HG02981 (cell line): ENCODE measurements at regions not wholly inside any gene's neighbourhood (a gene's known extent, or its start where the extent isn't known, plus 50 kb on each side); places are given as distances from the start of the nearest gene placed in this dataset.
"Not testable (repeated sequence)": the region's sequence is repeated elsewhere in the genome, so short reads cannot be mapped to it uniquely, and the experiment has no call there.

Source experiments
- ATAC-seq: cut with Tn5 transposase; IDR thresholded peaks from one replicate; pipeline ENCODE4 v1.9.1; 2021; ENCODE audit warnings: mild to moderate bottlenecking, moderate library complexity; ENCODE audit not compliant: unreplicated experiment

DNA sequence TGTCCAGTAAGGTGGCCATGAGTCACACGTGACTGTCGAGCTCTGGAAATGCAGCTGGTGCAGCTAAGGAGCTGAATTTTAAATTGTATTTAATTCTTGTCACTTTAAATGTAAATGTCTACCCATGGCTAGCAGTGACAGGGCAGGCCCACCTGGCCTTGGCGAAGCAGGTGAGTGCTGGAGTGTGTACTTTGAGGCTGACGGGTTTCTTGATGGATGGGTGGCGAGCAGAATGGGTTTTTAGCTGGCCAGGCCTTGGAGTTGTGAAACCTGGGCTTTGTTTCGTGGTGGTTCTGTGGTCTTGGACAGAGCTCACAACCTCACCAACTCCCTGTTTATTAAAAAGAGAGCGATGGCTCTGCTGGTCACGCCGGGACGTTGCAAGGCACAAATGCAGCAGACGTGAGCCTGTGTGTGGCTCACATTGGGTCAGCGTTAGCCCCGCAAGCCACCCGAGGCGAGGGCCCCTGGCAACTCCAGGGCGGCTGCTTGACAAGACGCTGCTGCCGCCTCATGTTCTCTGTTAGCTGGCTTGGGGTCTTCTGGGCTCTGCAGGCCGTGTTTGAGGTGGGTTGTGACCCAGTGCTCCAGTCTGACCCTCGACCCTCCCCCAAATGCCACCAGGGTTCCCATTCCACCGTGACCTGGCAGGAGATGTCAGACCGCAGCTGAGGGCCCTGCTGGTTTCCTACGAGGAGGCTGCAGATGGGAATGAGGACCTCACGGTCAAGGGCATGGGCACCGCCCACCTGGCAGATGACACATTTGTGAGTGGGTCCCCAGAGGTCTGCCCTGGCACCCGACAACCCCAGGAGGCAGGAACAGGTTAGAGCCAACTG lies 184.1 kb upstream of the ZNF469 start:
- ATAC-seq, result not testable (repeated sequence)

DNA sequence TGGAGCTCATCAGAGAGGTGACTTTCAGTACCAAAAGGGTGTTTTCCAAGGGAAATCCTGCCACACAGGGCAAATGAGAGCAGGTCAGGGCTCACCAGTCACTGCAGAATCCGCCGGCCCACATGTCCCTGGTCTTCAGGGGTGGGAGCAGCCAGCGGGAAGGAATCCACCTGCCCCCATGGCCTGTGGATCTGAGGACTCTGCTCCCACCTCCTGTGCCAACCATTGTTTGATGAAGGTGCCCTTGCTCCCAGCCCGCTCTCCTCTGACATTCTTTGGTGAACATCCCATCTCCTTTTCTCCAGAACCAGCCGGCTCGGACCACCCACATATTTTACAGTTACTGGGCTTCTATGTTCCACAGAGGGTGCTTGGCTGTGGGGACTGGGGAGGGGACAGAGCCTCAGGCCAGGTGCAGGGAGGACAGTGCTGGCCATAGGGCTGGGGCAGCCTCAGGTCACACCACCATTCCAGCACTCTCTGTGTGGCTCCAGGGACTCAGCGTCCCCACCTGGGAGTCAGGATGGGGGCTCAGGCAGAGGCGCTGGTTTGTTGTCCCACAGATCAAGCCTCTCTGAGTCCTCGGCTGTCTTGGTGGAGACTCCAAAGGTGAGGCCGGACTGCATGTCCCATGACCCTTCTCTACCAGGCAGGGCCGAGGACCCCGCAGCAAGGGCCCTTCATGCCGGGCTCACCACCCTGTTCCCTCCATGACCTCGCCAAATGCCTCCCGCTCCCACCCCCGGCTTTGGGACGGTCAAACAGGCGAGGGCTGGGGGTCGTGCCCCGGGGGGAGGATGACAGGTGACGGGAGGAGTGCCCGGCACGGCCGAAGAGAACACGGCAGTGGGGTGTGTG lies 183.2 kb upstream of the ZNF469 start:
- not testable (repeated sequence) for ATAC-seq

DNA sequence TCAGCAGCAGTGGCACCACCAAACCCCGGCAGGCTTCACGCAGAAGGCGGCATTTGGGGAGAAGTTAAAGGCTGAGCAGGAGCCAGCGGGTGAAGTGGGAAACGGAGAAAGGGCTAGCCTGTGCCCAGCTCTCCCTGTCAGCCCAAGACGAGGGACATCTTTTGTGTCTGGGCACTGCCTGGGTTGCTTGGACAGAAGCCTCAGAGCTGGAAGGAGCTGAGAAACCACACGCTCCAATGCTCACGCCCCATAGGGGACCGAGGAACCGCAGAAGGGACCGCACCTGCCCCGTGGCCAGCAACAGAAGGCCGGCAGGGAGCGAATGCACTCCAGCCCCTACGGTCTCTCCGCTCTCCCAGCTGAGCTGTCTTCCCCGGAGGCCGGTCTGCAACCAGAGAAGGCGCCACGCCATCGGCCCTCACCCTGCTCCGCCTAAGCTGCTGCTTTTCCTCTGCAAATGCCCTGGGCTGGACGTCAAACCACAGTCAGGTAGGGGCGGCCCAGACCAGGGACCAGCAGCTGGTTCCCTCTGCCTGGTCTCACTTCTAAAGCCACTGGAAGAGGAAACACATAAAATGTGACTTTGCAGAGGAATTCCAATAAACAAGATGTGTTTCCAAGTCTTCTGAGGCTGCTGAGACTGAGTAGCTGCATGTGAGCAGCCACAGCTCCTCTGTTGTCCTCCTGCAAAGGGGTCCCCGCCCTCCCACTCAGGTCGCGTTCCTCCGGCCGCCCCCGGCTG lies 182.4 kb upstream of the ZNF469 start:
- not testable (repeated sequence) for ATAC-seq

DNA sequence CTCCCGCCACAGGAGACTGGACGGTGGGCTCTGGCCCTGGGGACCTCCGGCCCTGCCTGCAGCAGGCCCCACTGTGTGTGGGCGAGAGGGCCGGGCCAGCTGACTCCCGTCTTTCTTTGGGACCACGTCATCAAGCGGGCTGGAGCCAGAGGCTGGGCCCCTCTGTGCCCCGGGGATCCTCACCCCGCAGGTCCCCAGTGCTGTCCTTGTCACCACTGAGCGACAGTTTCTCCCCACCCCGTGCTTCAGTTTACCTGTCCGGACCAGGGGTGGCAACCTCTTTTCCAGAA lies 181.9 kb upstream of the ZNF469 start:
- no peak for ATAC-seq

DNA sequence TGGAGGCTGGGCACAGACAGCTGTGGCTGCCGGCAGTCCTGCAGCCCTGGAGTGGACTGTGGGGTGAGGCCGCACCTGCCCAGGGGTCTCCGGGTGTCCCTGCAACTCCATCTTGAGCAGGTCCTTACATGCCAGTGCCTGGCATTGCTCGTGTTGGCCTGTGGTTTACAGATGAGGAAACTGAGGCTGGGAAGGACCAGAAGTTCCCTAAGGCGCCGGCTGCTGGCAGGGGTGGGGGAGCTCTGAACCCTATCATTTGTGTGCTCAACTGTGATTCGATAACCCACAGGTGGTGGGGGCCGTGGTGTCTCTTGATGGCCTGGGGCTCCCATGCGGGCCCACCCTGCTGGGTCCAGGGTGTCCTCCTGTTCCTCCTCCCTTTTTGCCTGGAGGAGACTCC lies 181.1 kb upstream of the ZNF469 start:
- ATAC-seq, result not testable (repeated sequence)

DNA sequence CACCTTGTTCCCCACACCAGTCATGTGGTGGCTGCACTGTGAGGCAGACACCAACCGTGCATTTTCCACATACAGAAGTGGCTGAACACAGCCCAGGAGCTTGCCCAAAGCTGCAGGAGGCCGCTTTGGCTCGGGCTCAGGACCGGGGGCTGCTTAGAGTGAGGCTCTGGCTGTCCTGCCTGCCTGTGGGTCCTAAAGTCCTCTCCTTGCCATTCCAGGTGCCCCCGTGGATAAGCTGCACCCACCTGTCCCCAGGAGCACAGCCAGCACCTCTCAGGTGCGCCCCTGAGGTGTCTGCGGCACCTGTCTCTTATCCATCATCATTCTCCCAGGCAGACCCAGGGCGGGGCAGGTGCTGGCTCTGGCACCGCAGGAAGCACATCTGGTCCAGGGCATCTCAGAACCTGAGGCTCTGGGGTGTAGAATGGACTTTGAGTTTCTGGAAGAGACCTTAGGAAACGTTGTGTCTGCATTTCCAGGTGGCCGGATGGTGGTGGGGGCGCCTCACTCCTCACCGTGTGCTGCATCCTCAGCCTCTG lies 180.5 kb upstream of the ZNF469 start:
- no peak for ATAC-seq

DNA sequence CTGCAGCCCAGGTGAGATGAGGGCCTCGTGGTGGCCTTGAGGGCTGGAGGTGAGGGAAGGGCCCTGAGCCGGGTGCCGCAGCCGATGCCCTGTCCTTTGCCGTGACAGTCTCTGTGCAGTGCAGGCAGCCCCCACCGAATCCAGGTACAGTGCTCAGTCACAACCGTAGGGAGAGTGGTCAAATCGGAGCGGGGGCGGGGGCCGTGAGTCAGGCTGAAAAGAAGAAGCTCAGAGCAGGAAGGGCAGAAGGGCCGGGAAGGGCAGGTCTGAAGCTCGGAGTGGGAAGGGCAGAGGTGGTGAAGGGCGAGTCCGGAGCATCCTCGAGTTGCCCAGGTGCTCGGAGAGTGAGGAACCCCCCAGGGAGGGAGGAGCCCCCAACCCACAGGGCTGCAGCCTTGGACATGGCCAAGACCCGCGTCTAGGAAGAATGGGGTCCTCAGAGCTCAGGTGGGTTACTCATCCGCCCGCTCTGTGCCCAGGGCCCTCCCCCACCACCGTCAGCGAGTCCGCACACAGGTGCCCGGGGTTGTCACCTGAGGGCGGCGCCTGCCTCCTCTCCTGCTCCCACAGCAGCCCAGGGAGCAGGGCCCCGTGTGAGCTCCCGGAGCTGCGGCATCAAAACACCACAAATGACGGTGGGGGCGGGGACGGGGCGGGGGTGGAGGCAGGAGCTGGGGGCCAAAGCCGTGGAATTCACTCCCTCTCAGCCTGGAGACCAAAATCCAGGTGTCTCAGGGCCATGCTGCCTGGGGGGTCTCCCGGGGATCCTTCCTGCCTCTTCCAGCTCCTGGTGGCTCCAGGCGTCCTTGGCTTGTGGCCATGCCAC lies 179.7 kb upstream of the ZNF469 start:
- ATAC-seq, result not testable (repeated sequence)

DNA sequence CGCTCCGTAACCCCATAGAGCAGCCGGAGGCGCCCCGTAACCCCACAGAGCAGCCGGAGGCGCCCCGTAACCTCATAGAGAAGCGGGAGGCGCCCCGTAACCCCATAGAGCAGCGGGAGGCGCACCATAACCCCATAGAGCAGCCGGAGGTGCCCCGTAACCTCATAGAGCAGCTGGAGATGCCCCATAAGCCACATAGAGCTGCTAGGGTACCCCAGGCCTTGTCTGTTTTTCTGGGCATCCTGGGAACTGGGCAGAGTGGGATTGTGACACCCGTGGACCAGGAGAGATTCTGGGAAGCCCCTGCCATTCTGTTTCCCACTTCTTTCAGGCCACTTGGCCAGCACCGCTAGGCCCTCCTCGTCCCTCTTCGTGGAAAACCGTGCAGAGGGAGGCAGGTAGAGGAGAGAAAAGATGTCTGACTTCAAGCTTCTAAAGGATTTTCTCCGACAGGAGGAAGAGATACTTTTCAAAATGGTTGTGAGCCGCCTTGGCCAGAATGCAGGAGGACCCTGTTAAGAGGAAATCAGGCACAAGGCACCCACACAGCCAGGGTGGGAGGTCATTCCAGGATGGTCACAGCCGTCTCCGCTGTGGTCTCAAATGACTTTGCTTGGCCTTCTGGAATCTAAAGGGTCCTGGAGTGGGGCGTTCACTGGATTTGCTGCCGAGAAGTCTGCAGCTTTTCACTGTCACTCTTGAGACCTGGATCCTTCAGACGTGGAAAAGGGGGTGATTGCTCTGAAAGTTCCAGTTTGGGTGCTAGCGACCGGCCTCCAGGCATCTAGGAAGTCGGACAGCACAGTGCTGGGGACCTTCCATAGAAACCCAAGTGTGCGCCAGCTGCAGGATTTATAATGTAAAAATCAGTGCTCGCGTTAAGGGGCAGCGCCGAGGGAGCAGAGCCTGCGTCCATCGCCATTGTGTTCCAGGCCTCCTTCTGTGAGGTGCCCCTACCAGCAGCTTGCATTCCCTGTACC lies 178.3 kb upstream of the ZNF469 start:
- ATAC-seq, result not testable (repeated sequence)

DNA sequence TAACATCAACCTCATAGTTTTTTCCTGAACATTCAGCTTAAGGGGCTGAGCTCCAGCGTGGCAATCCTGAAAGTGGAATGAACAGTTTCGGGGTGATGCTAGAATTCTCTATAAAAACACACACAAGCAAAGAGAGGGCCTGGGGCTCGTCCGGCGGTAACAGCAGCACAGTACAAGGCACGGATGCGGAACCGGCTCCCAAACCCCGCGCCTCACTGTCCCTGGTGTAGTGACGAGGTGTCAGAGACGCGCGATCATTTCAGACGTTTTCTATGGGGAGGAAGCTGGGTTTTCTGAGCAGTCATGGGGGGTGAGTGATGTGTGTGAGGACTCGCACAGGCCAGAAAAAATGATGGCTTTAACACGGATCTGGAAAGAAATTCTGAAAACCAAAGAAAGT lies 177.3 kb upstream of the ZNF469 start:
- not testable (repeated sequence) for ATAC-seq

DNA sequence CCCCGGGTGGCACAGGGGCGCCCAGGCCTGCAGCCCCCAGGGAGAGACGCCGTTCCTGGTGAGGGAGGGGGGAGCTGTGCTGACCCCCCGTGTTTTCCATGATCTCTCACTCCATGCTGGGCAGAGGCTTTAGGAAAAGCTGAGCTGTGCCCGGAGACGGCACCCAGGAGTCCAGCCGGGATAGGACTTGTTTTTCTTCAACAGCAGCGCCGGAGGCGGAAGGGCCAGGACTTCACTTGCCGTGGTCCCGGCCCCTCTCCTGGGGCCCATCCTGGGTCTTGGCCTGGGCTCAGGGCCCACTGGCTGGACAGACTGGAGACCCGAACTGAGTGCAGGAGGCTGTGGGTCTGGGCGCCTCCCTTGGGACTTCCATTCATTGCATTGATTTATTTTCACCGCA lies 176.8 kb upstream of the ZNF469 start:
- not testable (repeated sequence) for ATAC-seq

DNA sequence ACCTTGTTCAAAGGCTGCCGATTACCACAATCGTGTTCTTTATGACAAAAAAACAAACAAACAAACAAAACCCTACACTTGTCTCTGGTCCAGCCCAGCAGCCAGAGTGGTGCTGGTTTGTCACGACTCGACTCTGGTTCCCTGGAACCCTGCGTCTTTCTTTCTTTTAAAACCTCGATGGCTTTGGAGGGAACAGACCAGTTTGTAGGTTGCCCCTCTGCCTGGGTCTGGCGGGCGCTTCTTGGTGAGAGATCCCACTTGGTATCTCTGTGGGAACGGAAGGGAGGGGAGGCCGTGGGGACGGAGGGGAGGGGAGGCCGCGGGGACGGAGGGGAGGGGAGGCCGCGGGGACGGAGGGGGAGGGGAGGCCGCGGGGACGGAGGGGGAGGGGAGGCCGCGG lies 176.2 kb upstream of the ZNF469 start:
- ATAC-seq, result not testable (repeated sequence)

DNA sequence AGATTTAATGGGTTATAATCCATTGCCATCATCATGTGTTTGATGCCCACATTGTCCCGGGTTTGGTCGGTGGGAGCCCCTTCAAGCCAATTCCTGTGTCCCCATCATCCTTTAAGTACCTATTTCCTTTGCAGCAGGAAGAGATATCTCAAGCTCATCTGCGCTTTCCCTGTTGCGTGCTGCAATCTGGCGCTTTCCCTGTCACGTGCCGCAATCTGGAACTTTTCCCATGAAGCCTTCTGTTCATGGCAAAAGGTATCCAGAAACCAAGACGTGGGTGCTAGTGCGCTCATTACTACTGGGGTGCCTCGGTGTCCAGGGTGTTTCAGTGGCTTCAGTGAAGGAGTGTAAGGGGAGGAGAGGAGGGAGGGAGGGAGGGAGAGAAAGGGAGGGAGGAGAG lies 174.6 kb upstream of the ZNF469 start:
- no peak for ATAC-seq

DNA sequence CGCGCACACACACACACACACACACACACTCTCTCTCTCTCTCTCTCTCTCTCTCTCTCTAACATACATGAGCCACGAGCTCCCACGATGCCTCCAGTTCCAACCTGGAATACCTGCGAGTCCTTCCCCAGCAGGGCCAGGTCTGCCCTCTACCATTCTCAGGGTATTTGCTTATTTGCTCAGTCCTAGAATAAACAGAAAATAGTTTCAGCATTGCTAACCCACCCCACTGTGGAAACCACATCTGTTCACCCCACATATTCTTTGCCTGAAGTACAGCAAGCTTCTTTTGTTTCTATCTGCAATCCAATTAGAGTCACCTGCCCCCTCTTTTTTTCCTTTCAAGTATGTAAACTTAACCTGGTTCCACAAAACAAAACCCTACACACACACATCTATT lies 174.0 kb upstream of the ZNF469 start:
- ATAC-seq, result not testable (repeated sequence)

DNA sequence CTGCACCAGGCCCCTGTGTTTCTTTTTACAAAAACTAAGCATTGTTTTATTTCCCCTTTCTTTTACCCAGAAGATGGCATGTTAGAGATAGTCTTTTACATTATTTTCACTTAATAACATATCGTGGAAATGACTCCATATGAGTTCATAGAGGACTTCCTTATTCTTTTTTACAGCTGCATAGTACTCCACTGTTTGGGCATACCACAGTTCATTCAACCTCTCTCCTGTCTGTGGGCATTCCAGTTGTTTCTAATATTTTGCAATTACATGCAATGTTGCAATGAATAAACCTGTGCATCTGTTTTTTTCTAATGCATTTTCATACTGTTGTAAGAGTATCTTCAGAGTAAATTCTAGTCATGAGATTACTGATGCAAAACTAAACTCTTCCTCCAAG lies 173.2 kb upstream of the ZNF469 start:
- ATAC-seq, result not testable (repeated sequence)

DNA sequence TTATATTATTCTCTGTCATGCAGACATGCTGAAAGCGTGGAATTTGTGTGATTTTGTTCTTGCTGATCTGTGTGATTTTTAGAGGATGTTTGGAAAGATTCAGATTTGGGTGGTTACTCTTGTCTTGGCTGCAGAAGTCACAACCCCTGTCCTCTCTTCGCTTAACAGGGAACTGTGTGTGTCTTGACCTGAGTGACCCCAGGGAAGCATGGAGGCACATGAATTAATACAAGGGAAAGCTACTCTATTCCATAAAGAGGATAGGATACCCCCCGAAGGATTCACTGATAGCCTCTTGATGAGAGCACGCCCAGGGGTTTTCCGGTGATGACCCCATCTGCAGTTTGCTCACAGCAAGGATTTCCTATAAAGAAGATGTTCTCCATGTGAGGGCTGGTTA lies 168.8 kb upstream of the ZNF469 start:
- ATAC-seq, result not testable (repeated sequence)

DNA sequence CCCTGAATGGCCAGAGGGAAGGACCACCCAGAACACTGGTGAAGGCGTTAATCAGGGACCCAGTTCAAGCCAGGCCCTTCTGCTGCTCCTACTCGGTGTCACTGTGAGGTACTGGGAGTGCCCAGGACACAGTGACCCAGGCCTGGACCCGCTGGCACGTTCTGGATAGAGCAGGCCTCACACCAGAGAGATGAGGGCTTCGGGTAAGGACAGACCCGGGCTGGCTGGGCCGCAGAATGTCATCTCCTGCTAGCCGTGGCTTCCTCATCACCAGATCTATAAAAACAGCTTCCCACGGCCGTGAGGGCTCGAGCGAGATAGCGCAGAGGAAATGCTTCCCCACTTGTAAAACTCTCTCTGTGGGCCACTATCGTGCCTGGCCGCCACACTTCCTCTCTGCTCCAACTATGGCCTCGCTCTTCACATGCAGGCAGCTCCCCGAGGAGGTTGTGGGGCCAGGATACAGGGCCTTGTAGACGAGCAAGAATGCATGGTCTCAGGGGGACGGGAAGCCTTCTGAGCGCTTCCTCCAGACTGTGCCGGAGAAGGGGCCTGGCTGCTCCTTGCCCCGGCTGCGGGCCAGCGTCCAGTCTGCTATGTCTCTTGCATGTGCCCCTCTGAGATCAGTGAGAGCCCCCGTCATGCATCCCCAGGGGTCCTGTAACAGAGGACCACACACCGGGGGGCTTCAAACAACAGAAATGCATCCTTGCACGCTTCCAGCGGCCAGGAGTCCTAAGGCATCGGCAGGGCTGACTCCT lies 161.6 kb upstream of the ZNF469 start:
- not testable (repeated sequence) for ATAC-seq

DNA sequence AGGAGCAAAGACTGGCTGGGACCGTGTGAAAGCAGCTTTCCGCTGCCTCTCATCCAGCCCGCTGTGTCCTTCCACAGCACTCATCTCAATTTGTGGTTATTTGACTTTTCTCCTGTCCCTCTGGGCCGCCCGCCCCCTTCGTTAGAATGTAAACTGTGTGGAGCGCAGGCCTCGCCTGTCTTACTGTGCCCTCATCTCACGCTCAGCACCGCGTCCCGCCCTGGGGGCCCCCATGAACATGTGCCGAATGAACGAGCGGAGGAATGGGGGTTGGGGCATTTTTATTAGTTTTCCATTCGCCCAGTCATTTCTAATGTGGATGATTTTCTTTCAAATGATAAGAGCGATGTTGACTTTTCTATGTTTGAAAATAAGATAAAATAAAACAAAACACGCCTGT lies 159.1 kb upstream of the ZNF469 start:
- not testable (repeated sequence) for ATAC-seq

DNA sequence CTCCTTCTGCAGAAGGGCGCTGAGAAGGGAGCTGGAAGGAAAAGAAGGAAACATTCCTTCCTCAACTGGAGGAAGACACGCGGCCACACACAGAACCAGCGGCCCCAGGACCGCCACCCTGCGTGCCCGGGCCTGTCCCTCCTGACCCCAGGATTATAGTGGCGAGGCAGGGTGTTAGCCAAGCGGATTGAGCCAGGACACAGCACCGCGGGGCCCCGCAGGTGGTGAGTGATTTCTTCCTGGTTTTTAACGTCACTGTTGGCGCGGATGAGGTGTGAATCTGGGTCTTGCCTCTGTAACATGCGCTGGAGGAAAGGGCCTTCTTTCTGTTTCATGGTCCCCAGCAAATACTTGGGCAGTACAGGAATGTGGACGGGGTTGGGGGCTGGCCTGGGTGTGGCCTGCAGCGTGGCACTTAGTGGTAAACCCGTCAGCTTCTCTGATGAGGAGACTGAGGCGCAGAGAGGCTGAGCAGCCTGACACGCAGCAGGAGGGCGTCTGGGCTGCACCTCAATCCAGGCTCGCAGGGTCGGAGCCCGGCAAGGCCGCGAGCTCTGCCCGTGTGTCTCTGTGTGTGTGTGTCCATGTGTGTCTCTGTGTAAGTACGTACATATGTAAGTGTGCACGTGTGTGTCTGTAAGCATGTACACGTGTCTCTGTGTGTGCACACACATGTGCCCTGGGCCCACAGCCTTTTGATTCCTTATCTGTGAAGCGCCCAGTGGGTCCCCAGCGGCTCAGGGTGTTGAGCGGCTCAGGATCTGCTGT lies 158.4 kb upstream of the ZNF469 start:
- not testable (repeated sequence) for ATAC-seq
